Trophoblast cell (in vitro differentiated cells and primary cell): ENCODE measurements at regions not wholly inside any gene's neighbourhood (a gene's known extent, or its start where the extent isn't known, plus 50 kb on each side); places are given as distances from the start of the nearest gene placed in this dataset.

Experiments
- DNase-seq, 2 donors: peaks; one replicate each; pipeline ENCODE4 v3.0.0-alpha.2; 2016
- H2AFZ ChIP-seq: 2 replicates; pipeline ENCODE4 v1.6.1; 2013; ENCODE audit warnings: low read length, moderate library complexity, mild to moderate bottlenecking; ENCODE audit not compliant: insufficient read depth, poor library complexity
- H2AK5ac ChIP-seq: 2 replicates; pipeline ENCODE4 v1.6.1; 2013; ENCODE audit warnings: mild to moderate bottlenecking, low read length
- H2BK120ac ChIP-seq: 2 replicates; pipeline ENCODE4 v1.6.1; 2013; ENCODE audit warnings: low read length, mild to moderate bottlenecking, moderate library complexity; ENCODE audit not compliant: insufficient read depth, poor library complexity
- H2BK12ac ChIP-seq: 2 replicates; pipeline ENCODE4 v1.6.1; 2013; ENCODE audit warnings: mild to moderate bottlenecking, low read length, moderate library complexity
- H2BK5ac ChIP-seq: 2 replicates; pipeline ENCODE4 v1.6.1; 2013; ENCODE audit warnings: low read length, low read depth, moderate library complexity, mild to moderate bottlenecking; ENCODE audit not compliant: poor library complexity
- H3K14ac ChIP-seq: 2 replicates; pipeline ENCODE4 v1.6.1; 2013; ENCODE audit warnings: mild to moderate bottlenecking, low read length
- H3K18ac ChIP-seq: 2 replicates; pipeline ENCODE4 v1.6.1; 2013; ENCODE audit warnings: mild to moderate bottlenecking, low read length
- H3K23ac ChIP-seq: 2 replicates; pipeline ENCODE4 v1.6.1; 2013; ENCODE audit warnings: low read length
- H3K27ac ChIP-seq: 2 replicates; pipeline ENCODE4 v1.5.1; 2013; ENCODE audit warnings: low read depth, mild to moderate bottlenecking, inconsistent platforms, low read length, moderate library complexity
- H3K27me3 ChIP-seq: 2 replicates; pipeline ENCODE4 v1.6.1; 2013; ENCODE audit warnings: inconsistent platforms, mild to moderate bottlenecking, low read length, moderate library complexity; ENCODE audit not compliant: insufficient read depth
- H3K36me3 ChIP-seq, 2 experiments: 1 replicate in 1 of 2; 2 replicates in 1 of 2; pipeline ENCODE4 v1.6.1; 2013; ENCODE audit warnings: low read length in 2 of 2, mild to moderate bottlenecking in 2 of 2, moderate library complexity in 1 of 2; ENCODE audit not compliant: insufficient read depth in 2 of 2, control insufficient read depth in 1 of 2
- H3K4ac ChIP-seq: 2 replicates; pipeline ENCODE4 v1.6.1; 2013; ENCODE audit warnings: low read depth, mild to moderate bottlenecking, low read length, moderate library complexity
- H3K4me1 ChIP-seq, 2 experiments: 1 replicate in 1 of 2; 2 replicates in 1 of 2; pipeline ENCODE4 v1.6.1; 2013; ENCODE audit warnings: low read length in 2 of 2, mild to moderate bottlenecking in 2 of 2, moderate library complexity in 1 of 2; ENCODE audit not compliant: insufficient read depth in 2 of 2, control insufficient read depth in 1 of 2
- H3K4me2 ChIP-seq: 2 replicates; pipeline ENCODE4 v1.6.1; 2013; ENCODE audit warnings: inconsistent platforms, mild to moderate bottlenecking, low read length, moderate library complexity
- H3K4me3 ChIP-seq: 2 replicates; pipeline ENCODE4 v1.5.1; 2013; ENCODE audit warnings: mild to moderate bottlenecking, low read depth, low read length, inconsistent platforms
- H3K79me1 ChIP-seq: one replicate; pipeline ENCODE4 v1.6.1; 2013; ENCODE audit warnings: low read length
- H3K79me2 ChIP-seq: 2 replicates; pipeline ENCODE4 v1.6.1; 2013; ENCODE audit warnings: low read length, mild to moderate bottlenecking; ENCODE audit not compliant: control insufficient read depth, insufficient read depth, poor library complexity
- H3K9ac ChIP-seq: 2 replicates; pipeline ENCODE4 v1.6.1; 2013; ENCODE audit warnings: mild to moderate bottlenecking, low read length
- H3K9me3 ChIP-seq: 2 replicates; pipeline ENCODE4 v1.6.1; 2013; ENCODE audit warnings: low read depth, mild to moderate bottlenecking, control low read depth, inconsistent platforms, low read length; ENCODE audit not compliant: insufficient read depth
- H4K12ac ChIP-seq: 2 replicates; pipeline ENCODE4 v1.6.1; 2013; ENCODE audit warnings: low read depth, mild to moderate bottlenecking, low read length, moderate library complexity
- H4K8ac ChIP-seq: 2 replicates; pipeline ENCODE4 v1.6.1; 2013; ENCODE audit warnings: low read depth, mild to moderate bottlenecking, low read length, moderate library complexity
- H4K91ac ChIP-seq: one replicate; pipeline ENCODE4 v1.6.1; 2013; ENCODE audit warnings: low read depth, mild to moderate bottlenecking, low read length, moderate library complexity
- WGBS: extraction: QIAGEN DNeasy Blood & Tissue Kit; methylation state at CpG from one replicate; pipeline ENCODE4 v1.1.7; 2013; ENCODE audit warnings: missing lambda C conversion rate; ENCODE audit not compliant: insufficient read length, insufficient coverage; ENCODE audit errors: extremely low coverage; 5-methylcytosine and 5-hydroxymethylcytosine counted together

GRCh38 chr2:23012499-23012898 lies 372.5 kb upstream of the KLHL29 start:
- H3K27ac ChIP-seq = no peak overlapping the region
- H3K79me1 ChIP-seq = no peaks in the 10 kb centered on the region
- H4K91ac ChIP-seq = no peak overlapping the region
- no peak overlapping the region for H2BK120ac ChIP-seq
- H3K14ac ChIP-seq = no peak overlapping the region
- no peaks in the 10 kb centered on the region for H3K79me2 ChIP-seq
- no peak overlapping the region for H4K8ac ChIP-seq
- no peak overlapping the region for H2AK5ac ChIP-seq
- no peaks in the 10 kb centered on the region for H3K27me3 ChIP-seq
- DNase-seq = no peak
- no CpG with 5 or more reads among the region's 2 CpGs for WGBS
- no peak overlapping the region for H2AFZ ChIP-seq
- H3K4me1 ChIP-seq = peaks cover 0 to 3% of the 10 kb centered on the region in 2 experiments
- H3K4me3 ChIP-seq = no peak overlapping the region
- H3K36me3 ChIP-seq = no peaks in the 10 kb centered on the region
- H3K18ac ChIP-seq = no peak overlapping the region
- no peaks in the 10 kb centered on the region for H3K9me3 ChIP-seq
- no peak overlapping the region for H3K4me2 ChIP-seq
- no peak overlapping the region for H2BK5ac ChIP-seq
- no peak overlapping the region for H2BK12ac ChIP-seq
- no peak overlapping the region for H4K12ac ChIP-seq
- no peak overlapping the region for H3K23ac ChIP-seq
- no peak overlapping the region for H3K4ac ChIP-seq
- H3K9ac ChIP-seq = no peak overlapping the region

DNA sequence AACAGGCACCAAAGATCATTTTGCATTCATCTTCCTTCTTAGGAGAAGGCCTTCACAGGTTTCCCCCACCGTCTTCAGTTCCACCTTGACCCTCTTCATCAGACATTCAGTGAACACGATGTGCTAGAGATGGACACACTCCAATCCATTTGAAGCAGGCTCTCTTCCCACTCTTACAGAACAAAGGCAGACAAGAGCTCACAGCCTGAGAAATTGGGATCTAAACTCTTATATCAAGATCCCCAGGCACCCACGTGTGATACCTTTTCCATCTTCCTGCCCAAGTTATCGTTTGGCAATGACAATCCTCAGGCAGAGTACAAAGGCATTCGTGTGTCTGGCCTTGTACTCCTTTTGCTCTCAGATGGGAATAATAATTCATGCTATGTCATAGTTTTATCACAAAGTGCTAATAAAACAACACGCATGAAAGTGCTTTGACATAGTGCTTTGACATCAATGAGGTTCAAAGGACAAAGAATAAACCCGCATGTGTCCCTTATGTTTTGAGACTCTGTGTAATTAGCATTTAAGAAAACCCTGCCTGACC lies 369.3 kb upstream of the KLHL29 start:
- Histone ChIP-seq H3K79me2 (no peaks in the 10 kb centered on the region), H3K14ac (no peak overlapping the region), H3K23ac (no peak overlapping the region), H2BK120ac (no peak overlapping the region), H3K18ac (no peak overlapping the region), H3K4me2 (no peak overlapping the region), H4K91ac (no peak overlapping the region), H3K27ac (no peak overlapping the region), H4K12ac (no peak overlapping the region), H3K9me3 (no peaks in the 10 kb centered on the region), H2AK5ac (no peak overlapping the region), H3K4ac (no peak overlapping the region), H3K27me3 (no peaks in the 10 kb centered on the region), H2AFZ (no peak overlapping the region), H3K79me1 (no peaks in the 10 kb centered on the region), H4K8ac (no peak overlapping the region), H2BK5ac (no peak overlapping the region), H2BK12ac (no peak overlapping the region), H3K36me3 (no peaks in the 10 kb centered on the region), H3K4me1 (no peaks in the 10 kb centered on the region), H3K9ac (no peak overlapping the region), H3K4me3 (no peak overlapping the region)
- DNase-seq = no peak
- WGBS = no CpG with 5 or more reads among the region's 7 CpGs

GRCh38 chr2:23019476-23019875 lies 365.5 kb upstream of the KLHL29 start:
- H2AFZ ChIP-seq = no peak overlapping the region
- no peak overlapping the region for H3K27ac ChIP-seq
- no peak overlapping the region for H3K14ac ChIP-seq
- no peak overlapping the region for H2BK12ac ChIP-seq
- H2BK5ac ChIP-seq = no peak overlapping the region
- DNase-seq = no peak
- H3K18ac ChIP-seq = no peak overlapping the region
- H3K79me1 ChIP-seq = no peaks in the 10 kb centered on the region
- no peak overlapping the region for H3K23ac ChIP-seq
- no peaks in the 10 kb centered on the region for H3K27me3 ChIP-seq
- no peak overlapping the region for H3K4me2 ChIP-seq
- WGBS = no CpG with 5 or more reads among the region's 1 CpG
- no peak overlapping the region for H3K4me3 ChIP-seq
- H3K9me3 ChIP-seq = no peaks in the 10 kb centered on the region
- no peak overlapping the region for H2BK120ac ChIP-seq
- no peak overlapping the region for H4K91ac ChIP-seq
- no peak overlapping the region for H3K4ac ChIP-seq
- H3K9ac ChIP-seq = no peak overlapping the region
- peaks cover 0 to 5% of the 10 kb centered on the region in 2 experiments for H3K4me1 ChIP-seq
- no peaks in the 10 kb centered on the region for H3K36me3 ChIP-seq
- H2AK5ac ChIP-seq = no peak overlapping the region
- H4K12ac ChIP-seq = no peak overlapping the region
- H3K79me2 ChIP-seq = no peaks in the 10 kb centered on the region
- H4K8ac ChIP-seq = no peak overlapping the region

DNA sequence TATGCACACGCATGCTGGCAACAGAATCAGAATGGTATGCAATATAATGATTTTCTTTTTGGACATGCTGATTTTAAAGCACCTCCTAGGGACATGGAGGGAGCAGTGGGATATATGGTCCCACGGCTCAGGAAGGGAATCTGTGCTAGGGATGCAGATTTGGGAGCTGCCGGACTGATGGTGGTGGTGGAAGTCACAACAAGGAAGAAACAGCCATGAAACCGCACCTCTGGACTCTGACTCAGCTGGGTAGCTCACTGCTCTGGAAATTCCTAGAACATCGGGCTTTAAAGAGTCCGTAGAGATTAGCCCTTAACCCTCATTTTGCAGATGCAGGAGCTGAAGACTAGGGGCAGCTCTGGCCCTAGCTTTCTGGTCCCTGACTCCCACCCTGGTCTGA lies 364.3 kb upstream of the KLHL29 start:
- H2BK12ac ChIP-seq = no peak overlapping the region
- no peak overlapping the region for H3K14ac ChIP-seq
- H3K79me1 ChIP-seq = no peaks in the 10 kb centered on the region
- H3K27ac ChIP-seq = no peak overlapping the region
- no peak overlapping the region for H3K18ac ChIP-seq
- H4K12ac ChIP-seq = no peak overlapping the region
- H2AFZ ChIP-seq = no peak overlapping the region
- no peak overlapping the region for H3K23ac ChIP-seq
- peaks cover 0 to 5% of the 10 kb centered on the region in 2 experiments for H3K4me1 ChIP-seq
- H3K36me3 ChIP-seq = no peaks in the 10 kb centered on the region
- no CpG with 5 or more reads among the region's 6 CpGs for WGBS
- no peak overlapping the region for H4K8ac ChIP-seq
- H2AK5ac ChIP-seq = no peak overlapping the region
- H3K4me3 ChIP-seq = no peak overlapping the region
- no peak overlapping the region for H2BK5ac ChIP-seq
- H4K91ac ChIP-seq = no peak overlapping the region
- H2BK120ac ChIP-seq = no peak overlapping the region
- no peak overlapping the region for H3K4ac ChIP-seq
- H3K4me2 ChIP-seq = no peak overlapping the region
- no peak for DNase-seq
- no peaks in the 10 kb centered on the region for H3K9me3 ChIP-seq
- no peaks in the 10 kb centered on the region for H3K79me2 ChIP-seq
- no peaks in the 10 kb centered on the region for H3K27me3 ChIP-seq
- H3K9ac ChIP-seq = no peak overlapping the region
